HG03378 (cell line): ENCODE measurements at regions not wholly inside any gene's neighbourhood (a gene's known extent, or its start where the extent isn't known, plus 50 kb on each side); places are given as distances from the start of the nearest gene placed in this dataset.
"Not testable (repeated sequence)": the region's sequence is repeated elsewhere in the genome, so short reads cannot be mapped to it uniquely, and the experiment has no call there.

ENCODE experiments used
- ATAC-seq: cut with Tn5 transposase; IDR thresholded peaks from one replicate; pipeline ENCODE4 v1.9.1; 2021; ENCODE audit warnings: mild to moderate bottlenecking, moderate library complexity; ENCODE audit not compliant: unreplicated experiment

DNA sequence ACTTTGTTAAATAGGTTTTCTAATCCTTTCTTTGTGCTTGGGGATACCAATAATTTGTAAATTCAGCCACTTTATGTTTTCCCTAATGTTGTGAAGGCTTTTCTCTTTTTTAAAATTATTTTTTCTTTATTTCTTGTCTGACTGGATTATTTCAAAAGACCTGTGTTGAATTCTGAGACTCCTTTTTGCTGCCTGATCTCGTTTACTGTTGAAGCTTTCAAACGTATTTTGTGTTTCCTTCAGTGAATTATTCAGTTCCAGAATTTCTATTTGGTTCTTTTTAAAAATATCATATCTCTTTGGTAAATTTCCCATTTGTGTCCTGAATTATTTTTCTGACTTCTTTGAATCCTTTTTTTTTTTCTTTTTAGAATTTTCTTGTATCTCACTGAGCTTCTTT lies 241.6 kb downstream of the LRIG3 start:
- ATAC-seq, result no peak

DNA sequence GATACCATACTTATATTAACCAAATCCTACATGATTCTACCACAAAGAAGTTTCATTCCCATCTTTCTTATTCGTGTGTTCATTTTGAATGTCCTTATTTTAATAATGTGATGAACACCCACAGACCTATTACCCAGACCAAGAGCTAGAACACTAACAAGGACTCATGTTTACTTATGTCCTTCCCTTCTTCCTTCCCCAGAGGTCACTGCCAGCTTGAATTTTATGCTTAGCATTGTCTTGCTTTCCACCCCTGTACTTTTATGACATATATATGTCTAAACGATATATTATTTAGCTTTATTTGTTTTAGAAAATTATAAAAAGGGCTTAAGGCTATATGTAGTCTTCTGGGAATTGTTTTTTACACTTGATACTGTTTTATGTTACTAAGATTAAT lies 238.6 kb downstream of the LRIG3 start:
- ATAC-seq, result no peak

DNA sequence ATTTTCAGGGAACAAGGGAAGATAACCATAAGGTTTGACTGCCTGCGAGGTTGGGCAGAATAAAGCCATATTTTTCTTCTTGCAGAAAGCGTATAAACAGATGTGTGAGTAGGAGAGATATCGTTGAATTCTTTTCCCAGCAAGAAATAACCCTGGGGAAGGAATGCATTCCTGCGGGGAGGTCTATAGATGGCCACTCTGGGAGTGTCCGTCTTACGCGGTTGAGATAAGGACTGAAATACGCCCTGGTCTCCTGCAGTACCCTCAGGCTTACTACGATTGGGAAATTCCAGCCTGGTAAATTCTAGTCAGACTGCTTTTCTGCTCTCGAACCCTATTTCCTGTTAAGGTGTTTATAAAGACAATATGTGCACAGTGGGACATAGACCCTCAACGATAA lies 225.0 kb downstream of the LRIG3 start:
- no peak for ATAC-seq

DNA sequence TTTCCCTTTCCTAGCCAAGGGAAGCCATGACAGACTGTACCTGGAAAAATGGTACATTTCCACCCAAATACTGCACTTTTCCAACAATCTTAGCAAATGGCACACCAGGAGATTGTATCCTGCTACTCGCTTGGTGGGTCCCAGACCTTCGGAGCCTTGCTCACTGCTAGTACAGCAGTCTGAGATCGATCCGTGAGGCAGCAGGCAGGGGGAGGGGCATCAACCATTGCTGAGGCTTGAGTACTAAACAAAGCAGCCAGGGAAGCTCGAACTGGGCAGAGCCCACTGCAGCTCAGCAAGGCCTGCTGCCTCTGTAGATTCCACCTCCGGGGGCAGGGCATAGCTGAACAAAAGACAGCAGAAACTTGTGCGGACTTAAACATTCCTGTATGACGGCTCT lies 218.8 kb downstream of the LRIG3 start:
- ATAC-seq, result no peak

DNA sequence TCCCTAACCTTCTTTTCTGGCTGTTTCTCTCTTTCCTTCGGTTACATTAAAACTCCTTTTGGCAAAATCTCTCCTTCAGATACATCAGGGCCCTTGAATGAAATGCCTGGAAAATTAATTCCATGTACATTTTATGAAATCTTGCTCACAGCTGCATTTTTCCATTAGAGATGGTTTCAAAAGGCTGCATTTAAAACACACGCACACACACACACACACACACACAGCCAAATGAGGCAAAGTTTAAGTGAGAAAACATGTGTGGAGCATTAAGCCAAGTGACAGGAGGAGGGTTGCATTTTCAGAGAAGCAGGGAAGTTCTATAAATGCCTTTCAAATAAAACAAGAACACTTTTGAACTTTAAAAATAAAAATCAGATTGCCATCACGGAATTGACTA lies 216.4 kb downstream of the LRIG3 start:
- ATAC-seq, result no peak

DNA sequence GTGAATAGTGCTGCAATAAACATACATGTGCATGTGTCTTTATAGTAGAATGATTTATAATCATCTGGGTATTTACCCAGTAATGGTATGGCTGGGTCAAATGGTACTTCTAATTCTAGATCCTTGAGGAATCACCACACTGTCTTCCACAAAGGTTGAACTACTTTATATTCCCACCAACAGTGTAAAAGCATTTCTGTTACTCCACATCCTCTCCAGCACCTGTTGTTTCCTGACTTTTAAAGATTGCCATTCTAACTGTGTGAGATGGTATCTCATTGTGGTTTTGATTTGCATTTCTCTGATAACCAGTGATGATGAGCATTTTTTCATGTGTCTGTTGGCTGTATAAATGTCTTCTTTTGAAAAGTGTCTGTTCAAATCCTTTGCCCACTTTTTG lies 215.5 kb downstream of the LRIG3 start:
- not testable (repeated sequence) for ATAC-seq

DNA sequence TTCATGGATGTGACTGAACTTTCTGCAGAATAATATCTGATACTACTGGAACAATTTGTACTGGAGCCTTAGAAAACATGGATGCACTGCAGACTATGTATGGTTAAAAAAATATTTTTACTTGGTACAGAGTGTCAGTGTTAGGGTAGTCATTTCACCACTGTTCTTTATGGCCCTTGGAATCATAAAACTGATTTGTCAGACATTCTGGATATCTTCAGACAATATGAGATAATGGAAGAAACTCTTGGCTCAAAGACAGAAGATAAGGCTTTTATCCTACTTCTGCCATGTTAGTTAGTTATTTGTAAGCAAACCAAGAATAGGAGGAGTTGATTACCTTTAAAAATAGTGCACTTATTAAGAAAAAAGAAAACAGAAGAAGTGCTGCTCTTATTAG lies 209.4 kb downstream of the LRIG3 start:
- ATAC-seq, result no peak

DNA sequence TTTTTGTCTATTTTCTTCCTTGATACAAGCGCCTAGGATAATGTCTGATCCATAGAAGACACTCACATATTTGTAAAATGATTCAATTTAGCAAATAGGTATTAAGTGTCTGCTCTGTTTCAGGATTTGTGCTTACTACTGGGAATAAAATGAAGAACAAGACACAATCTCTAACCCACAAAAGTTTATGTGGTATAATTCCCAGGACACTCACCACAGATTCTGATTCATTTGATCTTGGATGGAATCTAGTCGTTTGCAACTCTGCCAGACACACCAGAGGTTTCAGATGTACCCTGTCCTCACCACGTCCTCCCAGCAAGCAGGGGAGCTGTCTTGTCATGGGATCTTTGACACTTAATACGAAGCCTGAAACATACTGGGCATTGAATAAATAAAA lies 208.3 kb downstream of the LRIG3 start:
- ATAC-seq, result no peak

DNA sequence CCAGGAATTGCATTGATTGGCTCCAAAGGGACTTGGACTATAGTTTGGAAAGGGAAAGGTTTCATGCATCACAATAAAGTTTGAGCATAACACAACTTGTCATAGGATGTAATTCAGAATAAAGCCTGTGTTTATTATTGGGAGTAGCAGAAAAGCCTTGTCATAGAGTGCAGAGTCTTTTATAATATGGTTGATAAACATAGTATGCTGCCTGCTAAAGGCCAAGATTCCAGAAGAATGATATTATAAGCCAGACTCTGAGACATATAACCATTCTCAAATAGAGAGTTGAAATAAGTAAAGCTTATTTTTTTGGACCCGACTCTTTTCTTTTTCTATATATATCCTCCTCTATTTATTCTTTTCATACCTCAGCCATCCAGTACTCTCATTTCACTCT lies 207.3 kb downstream of the LRIG3 start:
- no peak for ATAC-seq

DNA sequence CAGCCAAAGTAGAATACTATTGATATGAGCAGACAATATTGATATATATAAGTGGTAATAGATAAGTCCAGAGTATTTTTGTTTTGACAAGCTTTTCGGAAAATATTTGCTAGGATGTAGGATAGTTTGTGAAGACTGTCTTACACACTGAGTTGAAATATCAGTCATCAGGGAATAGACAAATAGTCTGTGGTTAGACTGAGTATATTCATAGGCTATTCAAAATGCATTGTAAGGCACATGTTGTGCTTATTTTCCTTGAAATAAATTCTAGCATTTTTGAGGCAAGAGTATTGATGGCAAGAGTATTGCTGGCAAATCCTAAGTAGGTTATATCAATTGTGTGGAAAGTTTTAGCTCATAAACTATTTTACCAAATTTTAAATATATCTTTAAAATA lies 201.1 kb downstream of the LRIG3 start:
- ATAC-seq, result no peak

DNA sequence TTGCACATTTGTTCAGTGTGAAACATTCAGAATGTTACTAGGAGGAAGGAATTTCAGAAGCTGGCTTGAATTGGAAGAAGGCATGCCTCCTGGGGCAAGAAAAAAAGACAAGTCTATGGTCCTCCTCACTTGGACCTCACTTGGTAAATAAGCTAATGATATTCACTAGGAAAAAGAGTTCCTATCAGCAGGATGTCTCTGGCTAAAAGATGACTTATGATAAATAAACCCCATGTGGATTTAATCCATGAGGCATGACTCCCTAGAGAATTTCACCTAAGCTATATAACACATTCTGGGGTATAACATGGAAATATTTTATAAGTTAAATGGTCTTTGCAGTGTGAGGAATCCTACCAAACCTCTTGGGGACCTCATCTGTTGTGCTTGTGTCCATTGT lies 199.9 kb downstream of the LRIG3 start:
- no peak for ATAC-seq

DNA sequence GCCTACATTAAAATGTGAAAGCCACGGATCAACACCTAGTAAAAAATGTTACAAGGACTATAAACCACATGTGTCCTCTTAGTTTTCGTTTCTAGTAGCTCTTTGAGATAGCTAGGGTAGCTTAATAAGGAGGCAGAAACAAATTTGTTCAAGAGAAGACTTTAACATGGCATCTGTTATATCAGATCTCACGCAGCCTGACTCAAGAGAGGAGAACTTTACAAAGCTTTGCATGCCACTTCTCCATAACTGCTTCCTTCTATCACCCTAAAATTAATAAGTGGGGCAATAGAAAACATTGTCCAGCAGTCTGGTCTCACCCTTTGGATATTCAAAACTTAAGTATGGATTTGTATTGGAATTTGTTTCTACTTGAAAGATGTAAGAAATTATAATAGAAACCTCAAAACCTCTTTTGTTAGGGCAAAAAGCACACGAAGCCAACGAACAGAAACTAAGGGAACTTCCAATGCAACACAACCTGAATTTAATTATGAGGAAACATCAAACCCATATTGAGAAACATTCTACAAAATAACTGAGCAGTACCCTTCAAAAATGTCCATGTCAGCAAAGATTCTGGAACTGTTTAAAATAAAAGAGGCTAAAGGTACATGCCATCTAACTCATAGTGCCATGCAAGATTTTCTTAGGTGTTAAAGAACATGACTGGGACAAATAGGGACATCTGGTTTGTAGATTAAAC lies 194.8 kb downstream of the LRIG3 start:
- no peak for ATAC-seq

DNA sequence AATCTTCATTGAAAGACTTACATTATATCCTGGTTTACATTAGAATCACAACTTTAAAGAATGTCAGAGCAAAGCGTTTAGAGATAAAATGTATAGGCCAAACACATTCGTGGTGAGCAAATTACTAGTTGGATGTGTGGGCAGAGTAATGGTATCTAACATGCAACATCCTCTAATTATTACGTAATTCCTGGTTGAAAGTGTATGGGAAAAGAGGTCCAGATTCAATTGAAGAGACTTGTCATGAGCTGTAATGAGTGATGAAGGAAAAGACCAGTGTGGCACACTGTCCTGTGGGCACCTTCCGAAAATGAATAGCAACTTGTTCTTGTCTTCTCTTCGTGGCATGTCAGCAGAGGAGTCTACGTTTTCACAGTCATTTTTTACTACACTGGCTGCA lies 192.8 kb downstream of the LRIG3 start:
- ATAC-seq, result no peak

DNA sequence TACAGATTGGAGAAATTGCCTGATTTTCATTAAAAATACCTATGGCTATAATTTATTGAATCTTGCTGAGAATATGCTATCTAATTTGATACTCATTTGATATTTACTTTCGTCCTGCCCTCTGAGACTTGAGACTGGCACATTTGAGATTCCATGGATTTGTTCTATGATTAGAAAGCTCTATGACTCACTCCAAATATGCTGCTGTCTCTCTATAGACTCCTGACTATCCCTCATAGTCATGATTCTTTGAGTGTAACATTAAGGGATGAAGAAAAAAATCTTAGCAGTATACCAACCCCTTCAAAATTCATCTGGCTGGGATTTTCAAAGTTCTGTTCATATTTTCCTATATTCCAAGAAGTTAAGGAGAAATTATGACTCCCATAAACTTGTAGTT lies 191.9 kb downstream of the LRIG3 start:
- no peak for ATAC-seq

DNA sequence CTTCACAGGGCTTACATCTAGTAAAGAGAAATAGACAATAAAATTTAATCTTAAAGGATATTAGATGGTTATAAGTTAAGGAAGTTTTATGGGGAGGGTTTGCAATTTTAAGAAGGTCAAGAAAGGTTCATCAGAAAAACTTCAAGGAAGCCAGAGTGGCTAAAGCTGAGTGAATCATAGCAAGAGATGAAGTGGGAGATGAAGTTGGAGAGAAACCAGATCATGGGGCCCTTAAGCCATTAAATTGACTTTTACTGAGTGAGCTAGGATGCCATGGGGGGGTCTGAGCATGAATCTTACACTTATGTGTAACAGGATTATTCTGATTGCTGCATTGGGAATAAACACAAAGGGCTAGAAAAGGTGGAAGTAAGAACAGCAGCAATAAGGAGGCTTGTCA lies 189.2 kb downstream of the LRIG3 start:
- no peak for ATAC-seq

DNA sequence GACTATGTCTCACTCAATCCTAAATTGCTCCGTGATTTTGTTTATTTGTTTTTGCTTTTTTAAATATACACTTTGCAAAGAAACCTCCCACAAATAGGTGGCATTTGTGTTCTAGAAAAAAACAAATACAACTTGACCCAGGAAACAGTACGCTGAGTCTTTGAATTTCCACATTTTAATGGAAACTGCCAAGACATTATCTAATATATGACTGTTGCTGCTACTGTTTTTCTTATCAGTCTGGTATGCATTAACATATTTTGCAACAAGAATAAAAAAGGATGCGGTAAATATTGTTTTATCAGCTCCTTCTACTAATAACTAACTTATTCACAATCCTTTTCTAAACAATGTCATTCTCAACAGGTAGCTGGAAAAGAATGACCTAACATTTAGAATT lies 187.4 kb downstream of the LRIG3 start:
- no peak for ATAC-seq

DNA sequence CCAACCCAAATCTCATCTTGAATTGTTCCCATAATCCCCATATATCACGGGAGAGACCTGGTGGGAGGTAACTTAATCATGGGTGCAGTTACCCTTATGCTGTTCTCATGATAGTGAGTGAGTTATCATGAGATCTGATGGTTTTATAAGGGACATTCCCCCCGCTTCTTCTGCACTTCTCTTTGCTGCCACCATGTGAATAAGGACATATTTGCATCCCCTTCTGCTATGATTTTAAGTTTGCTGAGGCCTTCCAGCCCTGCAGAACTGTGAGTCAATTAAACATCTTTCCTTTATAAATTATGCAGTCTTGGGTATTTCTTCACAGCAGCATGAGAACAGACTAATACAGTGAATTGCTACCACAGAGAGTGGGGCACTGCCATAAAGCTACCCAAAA lies 179.1 kb downstream of the LRIG3 start:
- no peak for ATAC-seq

DNA sequence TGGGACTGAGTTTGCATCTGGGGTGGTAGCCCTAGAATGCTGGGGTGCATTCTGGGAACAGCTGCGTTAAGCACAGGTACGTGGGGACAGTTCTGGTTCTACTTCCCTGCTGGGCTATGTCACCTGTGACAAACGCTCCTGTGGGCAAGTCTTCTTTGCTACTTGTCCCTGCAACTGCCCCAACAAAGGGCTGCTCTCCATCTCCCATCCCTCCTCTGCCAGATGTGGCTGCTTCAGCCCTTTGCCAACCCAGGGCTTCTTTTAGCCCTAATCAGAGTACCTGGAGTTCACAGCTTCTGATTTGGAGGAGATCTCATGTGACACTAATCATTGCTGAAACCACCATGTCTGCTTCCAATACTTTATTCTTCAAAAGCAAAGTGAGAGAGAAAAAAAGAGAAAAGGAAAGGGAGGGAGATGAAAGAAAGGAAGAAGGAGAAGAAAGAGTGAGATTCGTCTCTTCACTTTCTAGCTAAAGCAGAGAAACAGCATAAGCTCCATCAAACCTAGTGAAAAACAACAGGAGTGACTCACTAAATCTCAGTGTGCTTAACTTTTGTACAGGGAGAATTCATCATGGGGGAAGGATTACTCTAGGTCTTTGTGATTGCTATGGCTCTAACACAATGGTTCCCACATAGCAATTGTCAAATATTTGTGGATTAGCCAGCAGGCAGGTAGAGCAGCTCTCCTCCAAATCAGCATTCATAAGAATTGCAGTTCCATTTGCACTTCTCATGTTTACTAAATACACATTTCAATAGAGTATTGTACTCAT lies 174.8 kb downstream of the LRIG3 start:
- no peak for ATAC-seq

DNA sequence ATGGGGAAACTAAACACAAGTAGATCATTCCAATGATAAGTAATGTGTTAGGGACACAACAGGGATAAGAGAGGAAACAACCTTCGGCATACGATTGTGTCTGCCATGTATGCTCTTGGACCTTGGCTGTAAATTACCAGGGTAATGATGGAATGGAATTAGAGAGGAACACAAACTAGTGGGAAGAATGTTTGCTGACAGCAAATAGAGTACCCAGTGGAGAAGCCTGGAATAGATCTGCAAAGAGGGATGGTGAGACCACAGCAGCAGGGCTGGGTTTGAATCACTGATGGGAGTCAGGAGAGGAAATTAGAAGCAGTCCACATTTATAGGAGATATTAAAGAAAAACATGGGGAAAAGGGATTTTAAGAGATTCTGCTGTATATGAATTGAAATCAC lies 172.8 kb downstream of the LRIG3 start:
- ATAC-seq, result no peak

DNA sequence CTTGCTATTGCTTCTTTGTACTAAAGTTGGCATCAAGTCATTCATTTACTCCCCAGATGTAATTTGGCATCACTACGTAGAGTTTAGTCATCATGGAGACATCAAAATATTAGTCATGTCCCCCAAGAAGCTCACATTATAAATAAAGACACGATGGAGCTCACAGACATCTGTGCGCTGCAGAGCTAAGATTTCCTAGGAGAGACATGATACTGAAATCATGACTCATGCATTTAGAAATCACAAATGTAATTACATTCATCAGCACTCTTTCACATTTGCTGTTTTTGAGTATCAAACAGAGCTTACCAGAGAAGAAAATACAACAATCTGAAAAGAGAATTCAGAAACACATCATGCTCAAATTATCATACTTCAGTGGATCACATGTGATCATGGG lies 169.8 kb downstream of the LRIG3 start:
- no peak for ATAC-seq

DNA sequence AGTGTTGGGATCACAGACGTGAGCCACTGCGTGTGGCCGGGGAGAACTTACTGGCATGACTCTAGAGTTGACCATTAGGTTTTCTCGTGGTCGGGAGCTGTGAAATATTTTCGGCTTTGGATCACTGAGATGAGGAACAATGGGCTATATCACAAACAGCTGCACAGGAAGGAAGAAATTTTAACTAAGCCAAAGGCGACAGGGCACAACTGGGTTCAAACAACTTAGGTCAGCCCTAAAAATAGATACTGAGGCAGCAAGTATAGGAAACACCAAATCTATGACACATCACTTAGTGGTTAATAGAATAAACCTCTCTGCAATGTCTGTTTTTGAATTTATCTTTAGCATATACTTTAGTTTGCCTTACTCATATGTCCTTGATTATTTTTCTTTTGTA lies 162.9 kb downstream of the LRIG3 start:
- ATAC-seq, result no peak

DNA sequence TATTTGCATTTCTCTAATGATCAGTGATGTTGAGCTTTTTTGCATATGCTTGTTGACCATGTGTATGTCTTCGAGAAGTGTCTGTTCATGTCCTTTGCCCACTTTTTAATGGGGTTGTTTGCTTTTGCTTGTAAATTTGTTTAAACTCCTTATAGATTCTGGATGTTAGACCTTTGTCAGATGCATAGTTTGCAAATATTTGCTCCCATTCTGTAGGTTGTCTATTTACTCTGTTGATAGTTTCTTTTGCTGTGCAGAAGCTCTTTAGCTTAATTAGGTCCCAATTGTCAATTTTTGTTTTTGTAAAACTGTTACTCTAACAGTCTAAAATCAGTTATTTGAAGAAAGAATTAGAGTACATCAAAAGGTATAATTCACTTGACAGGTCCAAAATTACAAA lies 160.6 kb downstream of the LRIG3 start:
- ATAC-seq, result not testable (repeated sequence)

DNA sequence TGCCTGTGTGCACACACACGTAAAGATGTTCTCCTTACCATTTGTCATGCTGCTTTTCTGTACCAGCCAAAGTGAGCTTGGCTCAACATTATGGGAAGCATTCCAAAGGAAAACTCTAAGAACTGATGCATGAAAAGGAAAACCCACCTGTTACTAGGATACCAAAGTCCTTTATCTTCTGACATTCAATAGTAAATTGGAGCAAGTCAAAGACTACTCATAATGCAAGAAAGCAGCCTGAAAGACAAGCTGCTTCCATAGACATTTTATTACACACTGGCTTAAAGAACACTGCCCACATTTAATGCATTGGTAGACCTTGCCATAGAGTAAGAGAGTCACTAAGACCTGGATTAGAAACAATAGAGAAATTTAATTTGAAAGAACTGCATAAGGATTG lies 159.0 kb downstream of the LRIG3 start:
- no peak for ATAC-seq
